Suprapubic skin (tissue), 4 donors: ENCODE measurements at regions not wholly inside any gene's neighbourhood (a gene's known extent, or its start where the extent isn't known, plus 50 kb on each side); places are given as distances from the start of the nearest gene placed in this dataset.

Source experiments
- DNase-seq, 2 donors: peaks; one replicate each; pipeline ENCODE4 v3.0.0-alpha.2; 2019; ENCODE audit warnings: low spot score in 2 of 2
- H3K27ac ChIP-seq: fragments of 200-600 bp; sonication (generic); one replicate; pipeline ENCODE4 v1.5.1; 2019
- H3K27me3 ChIP-seq: fragments of 200-600 bp; sonication (generic); one replicate; pipeline ENCODE4 v1.5.1; 2019
- H3K36me3 ChIP-seq: fragments of 200-600 bp; sonication (generic); one replicate; pipeline ENCODE4 v1.5.1; 2019
- H3K4me1 ChIP-seq: fragments of 200-600 bp; sonication (generic); one replicate; pipeline ENCODE4 v1.5.1; 2019
- H3K4me3 ChIP-seq: fragments of 200-600 bp; sonication (generic); one replicate; pipeline ENCODE4 v1.5.1; 2019; ENCODE audit warnings: mild to moderate bottlenecking
- H3K9me3 ChIP-seq: fragments of 200-600 bp; sonication (generic); one replicate; pipeline ENCODE4 v1.5.1; 2019
- EP300 ChIP-seq: sonication (generic); formaldehyde crosslinking; IDR thresholded peaks from one replicate; pipeline ENCODE4 v1.6.1; 2017; ENCODE audit warnings: antibody characterized with exemption
- POLR2A ChIP-seq, 2 donors: fragments of 450-650 bp; IDR thresholded peaks; one replicate each; pipeline ENCODE4 v1.6.1; 2017; ENCODE audit warnings: antibody characterized with exemption in 2 of 2, mild to moderate bottlenecking in 2 of 2, moderate library complexity in 2 of 2
- POLR2AphosphoS5 ChIP-seq, 3 donors: sonication (generic); formaldehyde crosslinking; IDR thresholded peaks; one replicate each; pipeline ENCODE4 v1.6.1; 2017; ENCODE audit warnings: antibody characterized with exemption in 3 of 3
- WGBS: methylation state at CpG from one replicate; pipeline ENCODE4 v1.1.5; 2018; 5-methylcytosine and 5-hydroxymethylcytosine counted together
- TF ChIP-seq, protein P1 (sequence below), 2 donors: fragments of 200-600 bp in 1 of 2; fragments of 450-650 bp in 1 of 2; sonication (generic) in 1 of 2; IDR thresholded peaks; one replicate each; pipeline ENCODE4 v1.5.1; 2016 to 2019; ENCODE audit warnings: antibody characterized with exemption in 2 of 2, mild to moderate bottlenecking in 1 of 2, moderate library complexity in 1 of 2

DNA sequence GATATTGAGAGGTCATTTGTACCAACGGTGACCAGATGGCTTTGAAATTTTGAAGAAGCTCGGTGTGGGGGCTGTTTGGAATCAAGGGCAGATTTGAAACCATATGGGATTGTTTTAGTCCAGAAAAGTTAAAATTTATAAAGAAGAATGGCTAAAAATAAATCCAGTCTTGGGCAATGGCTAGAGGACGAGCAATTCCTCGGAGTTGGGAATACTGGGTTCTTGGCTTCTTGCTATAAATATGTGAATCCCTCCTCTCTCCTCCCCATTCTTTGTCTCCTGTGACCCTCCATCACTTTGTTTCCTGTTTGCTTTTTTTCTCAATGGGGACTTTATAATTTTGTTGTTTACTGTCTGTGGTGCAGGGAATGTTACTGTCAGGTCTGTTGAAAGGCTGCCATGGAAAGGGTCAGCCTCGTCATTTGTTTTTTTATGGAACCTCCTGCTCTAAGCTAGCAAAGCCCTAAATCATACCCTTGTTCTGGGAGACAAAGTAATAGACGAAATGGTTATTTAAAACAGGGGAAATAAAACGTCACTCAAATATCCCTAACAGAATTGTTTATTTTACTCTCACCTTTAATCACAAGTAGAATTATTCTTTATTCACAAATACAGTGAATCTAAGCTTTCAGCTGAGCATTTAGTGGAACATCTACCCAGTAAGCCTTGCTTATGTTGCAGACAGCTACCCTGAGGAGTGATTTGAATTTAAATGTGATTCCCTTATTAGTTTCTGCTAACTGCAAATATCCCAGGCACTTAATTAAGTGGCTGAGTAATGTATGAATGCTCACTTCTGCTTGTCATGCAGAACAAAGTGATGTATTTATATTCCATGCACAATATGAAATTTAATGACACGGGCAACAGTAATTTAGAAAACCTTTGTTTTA is 273.1 kb upstream of the NOVA1 start:
- TF ChIP-seq, protein P1, sequence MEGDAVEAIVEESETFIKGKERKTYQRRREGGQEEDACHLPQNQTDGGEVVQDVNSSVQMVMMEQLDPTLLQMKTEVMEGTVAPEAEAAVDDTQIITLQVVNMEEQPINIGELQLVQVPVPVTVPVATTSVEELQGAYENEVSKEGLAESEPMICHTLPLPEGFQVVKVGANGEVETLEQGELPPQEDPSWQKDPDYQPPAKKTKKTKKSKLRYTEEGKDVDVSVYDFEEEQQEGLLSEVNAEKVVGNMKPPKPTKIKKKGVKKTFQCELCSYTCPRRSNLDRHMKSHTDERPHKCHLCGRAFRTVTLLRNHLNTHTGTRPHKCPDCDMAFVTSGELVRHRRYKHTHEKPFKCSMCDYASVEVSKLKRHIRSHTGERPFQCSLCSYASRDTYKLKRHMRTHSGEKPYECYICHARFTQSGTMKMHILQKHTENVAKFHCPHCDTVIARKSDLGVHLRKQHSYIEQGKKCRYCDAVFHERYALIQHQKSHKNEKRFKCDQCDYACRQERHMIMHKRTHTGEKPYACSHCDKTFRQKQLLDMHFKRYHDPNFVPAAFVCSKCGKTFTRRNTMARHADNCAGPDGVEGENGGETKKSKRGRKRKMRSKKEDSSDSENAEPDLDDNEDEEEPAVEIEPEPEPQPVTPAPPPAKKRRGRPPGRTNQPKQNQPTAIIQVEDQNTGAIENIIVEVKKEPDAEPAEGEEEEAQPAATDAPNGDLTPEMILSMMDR (IDR thresholded peaks at IDR 0.05): no peak
- TF ChIP-seq POLR2AphosphoS5 (IDR thresholded peaks at IDR 0.05) (no peak), EP300 (no peak), POLR2A (IDR thresholded peaks at IDR 0.05) (no peak)
- Histone ChIP-seq H3K4me3 (no peak overlapping the region), H3K4me1 (peaks cover 4% of the 10 kb centered on the region), H3K36me3 (no peaks in the 10 kb centered on the region), H3K27me3 (no peaks in the 10 kb centered on the region), H3K27ac (peak overlapping the region; percentile 25), H3K9me3 (no peaks in the 10 kb centered on the region)
- DNase-seq: no peak
- 48% methylated on average over 8 of the region's 8 CpGs for WGBS

GRCh38 chr14:26872515-26873361 is 274.9 kb upstream of the NOVA1 start:
- WGBS: 32% methylated on average over 8 of the region's 8 CpGs
- no peak for TF ChIP-seq POLR2AphosphoS5 (IDR thresholded peaks at IDR 0.05)
- TF ChIP-seq, protein P1 (IDR thresholded peaks at IDR 0.05): no peak
- no peak for TF ChIP-seq POLR2A (IDR thresholded peaks at IDR 0.05)
- TF ChIP-seq EP300: no peak
- H3K4me3 ChIP-seq: no peak overlapping the region
- DNase-seq: no peak
- H3K36me3 ChIP-seq: no peaks in the 10 kb centered on the region
- H3K27ac ChIP-seq: no peak overlapping the region
- H3K27me3 ChIP-seq: no peaks in the 10 kb centered on the region
- H3K9me3 ChIP-seq: no peaks in the 10 kb centered on the region
- peaks cover 4% of the 10 kb centered on the region for H3K4me1 ChIP-seq

DNA sequence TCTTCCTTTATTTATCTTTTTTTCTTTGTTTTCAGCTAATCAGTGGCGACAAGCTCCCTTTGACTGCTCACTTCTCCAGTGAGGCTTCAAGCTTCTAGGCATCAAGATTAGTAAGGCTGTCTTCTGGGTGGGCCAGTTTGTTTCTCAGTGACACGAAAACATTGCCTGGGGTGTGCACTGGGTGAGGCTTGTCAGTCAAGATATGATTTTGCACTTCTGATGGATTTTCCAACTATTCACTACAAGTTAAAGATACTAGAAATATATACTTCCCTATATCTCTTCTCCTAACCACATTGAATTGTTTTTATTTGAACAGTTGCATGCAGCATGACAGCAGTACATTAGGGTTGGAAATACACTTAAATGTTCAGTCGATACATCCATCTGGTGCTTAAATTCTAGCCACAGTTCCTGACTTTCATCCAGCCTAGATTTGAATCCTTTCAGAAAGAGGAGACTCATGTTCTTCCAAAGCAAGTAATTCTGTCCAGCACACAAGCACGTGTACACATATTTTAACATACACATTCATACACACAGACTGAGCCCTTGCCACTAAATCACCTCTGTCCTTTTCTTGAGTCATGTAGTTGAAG is 275.6 kb upstream of the NOVA1 start:
- Histone ChIP-seq H3K4me3 (no peak overlapping the region), H3K36me3 (no peaks in the 10 kb centered on the region), H3K27ac (no peak overlapping the region), H3K4me1 (peaks cover 4% of the 10 kb centered on the region), H3K9me3 (no peaks in the 10 kb centered on the region), H3K27me3 (no peaks in the 10 kb centered on the region)
- no peak for TF ChIP-seq EP300
- no peak for TF ChIP-seq POLR2A (IDR thresholded peaks at IDR 0.05)
- TF ChIP-seq POLR2AphosphoS5 (IDR thresholded peaks at IDR 0.05): no peak
- TF ChIP-seq, protein P1 (IDR thresholded peaks at IDR 0.05): no peak
- WGBS: 73% methylated on average over 4 of the region's 4 CpGs
- DNase-seq: no peak

DNA sequence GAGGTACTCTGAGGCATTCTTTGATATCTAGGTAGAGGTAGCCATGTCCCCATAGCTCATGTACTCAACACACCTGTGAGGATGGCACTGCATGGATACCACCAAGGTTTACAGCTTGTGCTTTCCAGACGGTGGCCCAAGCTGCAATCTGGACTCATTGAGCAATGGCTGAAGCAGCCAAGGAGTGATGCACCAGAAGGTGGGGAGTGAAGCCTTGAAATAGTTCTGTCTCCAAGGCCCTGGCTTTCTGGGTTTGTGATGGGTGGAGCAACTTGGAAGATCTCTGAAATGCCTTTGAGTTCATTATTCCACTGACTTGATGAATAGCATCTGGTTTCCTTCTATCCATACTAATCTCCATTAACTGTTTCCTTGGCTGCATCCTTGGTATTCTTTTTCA is 290.0 kb upstream of the NOVA1 start:
- H3K9me3 ChIP-seq: no peaks in the 10 kb centered on the region
- peak overlapping the region; percentile 51 for H3K27ac ChIP-seq
- DNase-seq: peak in 1 of 2 donors; percentile 74
- TF ChIP-seq EP300: no peak
- TF ChIP-seq POLR2AphosphoS5 (IDR thresholded peaks at IDR 0.05): peak in 1 of 3 donors; percentile 55
- H3K4me3 ChIP-seq: no peak overlapping the region
- WGBS: 83% methylated on average over 1 of the region's 1 CpG
- H3K4me1 ChIP-seq: no peaks in the 10 kb centered on the region
- H3K36me3 ChIP-seq: no peaks in the 10 kb centered on the region
- no peaks in the 10 kb centered on the region for H3K27me3 ChIP-seq

DNA sequence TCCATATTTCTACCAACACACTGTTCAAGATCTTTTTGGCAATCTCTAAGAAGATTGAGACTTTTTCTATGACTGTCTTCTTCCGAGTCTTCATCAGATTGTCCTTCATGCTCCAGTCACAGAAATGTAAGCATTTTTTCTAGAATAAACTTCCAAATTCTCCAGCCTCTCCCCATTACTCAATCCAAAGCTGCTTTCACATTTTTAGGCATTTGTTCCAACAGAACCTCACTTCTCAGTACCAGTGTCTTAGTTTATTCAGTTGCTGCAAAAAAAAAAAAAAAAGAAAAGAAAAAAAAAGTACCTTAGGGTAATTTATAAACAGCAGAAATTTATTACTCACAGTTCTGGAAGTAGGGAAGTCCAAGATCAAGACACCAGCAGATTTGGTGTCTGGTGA is 290.8 kb upstream of the NOVA1 start:
- Histone ChIP-seq H3K27me3 (no peaks in the 10 kb centered on the region), H3K4me3 (no peak overlapping the region), H3K36me3 (no peaks in the 10 kb centered on the region), H3K27ac (peak overlapping the region; percentile 51), H3K4me1 (no peaks in the 10 kb centered on the region), H3K9me3 (no peaks in the 10 kb centered on the region)
- no peak for DNase-seq
- TF ChIP-seq, protein P1 (IDR thresholded peaks at IDR 0.05): no peak
- TF ChIP-seq POLR2AphosphoS5 (IDR thresholded peaks at IDR 0.05) (no peak), EP300 (no peak), POLR2A (IDR thresholded peaks at IDR 0.05) (no peak)
- 71% methylated on average over 1 of the region's 1 CpG for WGBS
